ENCODE measurements at regions not wholly inside any gene's neighbourhood (a gene's known extent, or its start where the extent isn't known, plus 50 kb on each side); places are given as distances from the start of the nearest gene placed in this dataset.

- TF ChIP-seq, protein P1, sequence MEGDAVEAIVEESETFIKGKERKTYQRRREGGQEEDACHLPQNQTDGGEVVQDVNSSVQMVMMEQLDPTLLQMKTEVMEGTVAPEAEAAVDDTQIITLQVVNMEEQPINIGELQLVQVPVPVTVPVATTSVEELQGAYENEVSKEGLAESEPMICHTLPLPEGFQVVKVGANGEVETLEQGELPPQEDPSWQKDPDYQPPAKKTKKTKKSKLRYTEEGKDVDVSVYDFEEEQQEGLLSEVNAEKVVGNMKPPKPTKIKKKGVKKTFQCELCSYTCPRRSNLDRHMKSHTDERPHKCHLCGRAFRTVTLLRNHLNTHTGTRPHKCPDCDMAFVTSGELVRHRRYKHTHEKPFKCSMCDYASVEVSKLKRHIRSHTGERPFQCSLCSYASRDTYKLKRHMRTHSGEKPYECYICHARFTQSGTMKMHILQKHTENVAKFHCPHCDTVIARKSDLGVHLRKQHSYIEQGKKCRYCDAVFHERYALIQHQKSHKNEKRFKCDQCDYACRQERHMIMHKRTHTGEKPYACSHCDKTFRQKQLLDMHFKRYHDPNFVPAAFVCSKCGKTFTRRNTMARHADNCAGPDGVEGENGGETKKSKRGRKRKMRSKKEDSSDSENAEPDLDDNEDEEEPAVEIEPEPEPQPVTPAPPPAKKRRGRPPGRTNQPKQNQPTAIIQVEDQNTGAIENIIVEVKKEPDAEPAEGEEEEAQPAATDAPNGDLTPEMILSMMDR (IDR thresholded peaks at IDR 0.05): no peak
- TF ChIP-seq POLR2A (IDR thresholded peaks at IDR 0.05): no peak
Measured at GRCh38 chr10:111725050-111725449, 458.5 kb downstream of the GPAM start.

Measured in upper lobe of left lung (tissue), 4 donors.